Peyer's patch (tissue), 4 donors: ENCODE measurements at regions not wholly inside any gene's neighbourhood (a gene's known extent, or its start where the extent isn't known, plus 50 kb on each side); places are given as distances from the start of the nearest gene placed in this dataset.

Experiments
- CTCF ChIP-seq, 6 experiments: fragments of 450-650 bp in 4 of 6; fragments of 200-600 bp in 2 of 6; sonication (generic) in 1 of 6; IDR thresholded peaks; one replicate each; pipeline ENCODE4 v1.5.1; 2017 to 2019; ENCODE audit warnings: antibody characterized with exemption in 6 of 6, mild to moderate bottlenecking in 3 of 6, moderate library complexity in 1 of 6
- POLR2A ChIP-seq, 2 donors: fragments of 450-650 bp; IDR thresholded peaks; one replicate each; pipeline ENCODE4 v1.5.1; 2017; ENCODE audit warnings: antibody characterized with exemption in 2 of 2, mild to moderate bottlenecking in 2 of 2, moderate library complexity in 2 of 2

- TF ChIP-seq POLR2A (IDR thresholded peaks at IDR 0.05) = no peak
- TF ChIP-seq CTCF (IDR thresholded peaks at IDR 0.05) = no peak
Measured at GRCh38 chr5:125965577-125965976, 457.6 kb upstream of the GRAMD2B start.
